GM23338 (cell line): ENCODE measurements at regions not wholly inside any gene's neighbourhood (a gene's known extent, or its start where the extent isn't known, plus 50 kb on each side); places are given as distances from the start of the nearest gene placed in this dataset.

Experiments used
- ATAC-seq: fragments of 200-7000 bp; cut with Tn5 transposase; 3 replicates; pipeline ENCODE4 v1.9.1; 2020
- DNase-seq: peaks from one replicate; pipeline ENCODE4 v3.0.0-alpha.2; 2015; ENCODE audit warnings: low spot score
- H2AFZ ChIP-seq: fragments of 200-600 bp; sonication (generic); 2 replicates; pipeline ENCODE4 v1.8.0; 2016; ENCODE audit warnings: antibody characterized with exemption, mild to moderate bottlenecking, moderate library complexity
- H3F3A ChIP-seq: fragments of 200-600 bp; sonication (generic); replicated peaks from 2 replicates; pipeline ENCODE4 v1.8.0; 2017; ENCODE audit warnings: antibody characterized with exemption, mixed run types, low read depth
- H3K27ac ChIP-seq: fragments of 200-600 bp; sonication (generic); 2 replicates; pipeline ENCODE4 v1.6.1; 2016; ENCODE audit warnings: low read depth
- H3K27me3 ChIP-seq: fragments of 200-600 bp; sonication (generic); 2 replicates; pipeline ENCODE4 v1.8.0; 2016; ENCODE audit warnings: mild to moderate bottlenecking, mixed run types, moderate library complexity; ENCODE audit not compliant: insufficient read depth
- H3K36me3 ChIP-seq: fragments of 200-600 bp; sonication (generic); 2 replicates; pipeline ENCODE4 v1.8.0; 2016; ENCODE audit warnings: mild to moderate bottlenecking; ENCODE audit not compliant: insufficient read depth
- H3K4me1 ChIP-seq: fragments of 200-600 bp; sonication (generic); 2 replicates; pipeline ENCODE4 v1.8.0; 2016; ENCODE audit warnings: mild to moderate bottlenecking, moderate library complexity; ENCODE audit not compliant: insufficient read depth
- H3K4me2 ChIP-seq: fragments of 200-600 bp; sonication (generic); 2 replicates; pipeline ENCODE4 v1.7.1; 2017; ENCODE audit warnings: mixed run types
- H3K4me3 ChIP-seq: fragments of 200-600 bp; sonication (generic); 2 replicates; pipeline ENCODE4 v1.6.1; 2016; ENCODE audit warnings: mixed run types
- H3K79me2 ChIP-seq: fragments of 200-600 bp; sonication (generic); replicated peaks from 2 replicates; pipeline ENCODE4 v1.8.0; 2017; ENCODE audit warnings: mild to moderate bottlenecking; ENCODE audit not compliant: insufficient read depth
- H3K9me2 ChIP-seq: fragments of 200-600 bp; sonication (generic); 2 replicates; pipeline ENCODE4 v1.8.0; 2017; ENCODE audit not compliant: insufficient read depth
- H4K20me1 ChIP-seq: fragments of 200-600 bp; sonication (generic); replicated peaks from 2 replicates; pipeline ENCODE4 v1.8.0; 2017; ENCODE audit warnings: mild to moderate bottlenecking; ENCODE audit not compliant: insufficient read depth
- H3K27ac Mint-ChIP-seq: 2 replicates; pipeline ENCODE4 v1.8.0; 2020; ENCODE audit warnings: inconsistent platforms, mild to moderate bottlenecking, moderate library complexity, mixed read lengths
- H3K27me3 Mint-ChIP-seq: 3 replicates; pipeline ENCODE4 v1.8.0; 2022; ENCODE audit warnings: low read depth, mild to moderate bottlenecking, moderate library complexity, mixed read lengths, inconsistent platforms; ENCODE audit not compliant: insufficient read depth, poor library complexity
- H3K36me3 Mint-ChIP-seq: 3 replicates; pipeline ENCODE4 v1.8.0; 2021; ENCODE audit warnings: low read depth, mild to moderate bottlenecking, inconsistent platforms, moderate library complexity, mixed read lengths
- H3K4me1 Mint-ChIP-seq: 3 replicates; pipeline ENCODE4 v1.8.0; 2020; ENCODE audit warnings: mild to moderate bottlenecking, inconsistent platforms, mixed read lengths
- H3K4me3 Mint-ChIP-seq: 3 replicates; pipeline ENCODE4 v1.8.0; 2021; ENCODE audit warnings: moderate library complexity, mild to moderate bottlenecking, inconsistent platforms, mixed read lengths
- H3K9me3 Mint-ChIP-seq: 3 replicates; pipeline ENCODE4 v1.8.0; 2020; ENCODE audit warnings: moderate library complexity, mild to moderate bottlenecking, inconsistent platforms, mixed read lengths
- CREB1 ChIP-seq: fragments of 250-450 bp; sonication (Bioruptor Pico); IDR thresholded peaks from 2 replicates; pipeline ENCODE4 v1.5.0; 2020; ENCODE audit warnings: low read depth, mild to moderate bottlenecking, moderate library complexity
- EZH2 ChIP-seq: fragments of 200-600 bp; sonication (generic); IDR thresholded peaks from one replicate; pipeline ENCODE4 v1.8.0; 2017; ENCODE audit warnings: antibody characterized with exemption, mild to moderate bottlenecking, low read depth; ENCODE audit not compliant: unreplicated experiment
- JUNB ChIP-seq: IDR thresholded peaks from one replicate; pipeline ENCODE4 v1.6.1; 2016; ENCODE audit warnings: antibody characterized with exemption; ENCODE audit not compliant: unreplicated experiment
- NANOG ChIP-seq: IDR thresholded peaks from 2 replicates; pipeline ENCODE4 v1.6.1; 2016; ENCODE audit warnings: antibody characterized with exemption, borderline replicate concordance
- POLR2AphosphoS5 ChIP-seq: IDR thresholded peaks from 2 replicates; pipeline ENCODE4 v1.6.1; 2016; ENCODE audit warnings: antibody characterized with exemption, low read depth
- ZNF114 ChIP-seq: fragments of 250-450 bp; sonication (Bioruptor Pico); IDR thresholded peaks from 2 replicates; pipeline ENCODE4 v1.5.0; 2020; ENCODE audit warnings: mild to moderate bottlenecking, moderate library complexity
- ZNF331 ChIP-seq: fragments of 250-450 bp; sonication (Bioruptor Pico); IDR thresholded peaks from 2 replicates; pipeline ENCODE4 v1.5.0; 2020; ENCODE audit warnings: low read depth, mild to moderate bottlenecking, moderate library complexity
- ZNF462 ChIP-seq: fragments of 250-450 bp; sonication (Bioruptor Pico); IDR thresholded peaks from 2 replicates; pipeline ENCODE4 v1.5.0; 2020; ENCODE audit warnings: mild to moderate bottlenecking, moderate library complexity

- TF ChIP-seq ZNF462 (CRISPR knock-in tag) = no peak
- no peak for TF ChIP-seq ZNF114 (CRISPR knock-in tag)
- no peak for TF ChIP-seq CREB1
- TF ChIP-seq NANOG = no peak
- no peak for TF ChIP-seq EZH2
Measured at GRCh38 chr5:22985446-22985845, 132.3 kb upstream of the CDH12 start (continued).

GRCh38 chr5:22970956-22971618, 117.9 kb upstream of the CDH12 start:
- Mint-ChIP-seq H3K4me1 (no peaks in the 10 kb centered on the region), H3K4me3 (no peak overlapping the region), H3K27ac (no peak overlapping the region), H3K9me3 (peaks cover 18% of the 10 kb centered on the region), H3K36me3 (peaks cover 6% of the 10 kb centered on the region; the same call in 2 of the 3 replicates), H3K27me3 (peaks cover 2% of the 10 kb centered on the region)
- no peaks in the 10 kb centered on the region for H3K27me3 ChIP-seq
- no peaks in the 10 kb centered on the region for H3K4me1 ChIP-seq
- no peaks in the 10 kb centered on the region for H3K79me2 ChIP-seq
- H3K36me3 ChIP-seq = no peaks in the 10 kb centered on the region
- no peak overlapping the region for H3K27ac ChIP-seq
- H3K4me3 ChIP-seq = no peak overlapping the region
- no peak for DNase-seq
- H3K4me2 ChIP-seq = no peak overlapping the region
- ATAC-seq = no peak
- no peaks in the 10 kb centered on the region for H4K20me1 ChIP-seq
- no peaks in the 10 kb centered on the region for H3F3A ChIP-seq
- H3K9me2 ChIP-seq = 0 out of 2 replicates have a peak, but pooled peaks cover 3% of the 10 kb centered on the region
- no peak overlapping the region for H2AFZ ChIP-seq
- TF ChIP-seq POLR2AphosphoS5 (no peak), ZNF114 (CRISPR knock-in tag) (no peak), ZNF462 (CRISPR knock-in tag) (no peak), ZNF331 (no peak), JUNB (no peak)
